Activated CD8-positive, alpha-beta memory T cell treated with anti-CD3 and anti-CD28 coated beads, Interleukin-2, amount 50 U/mL, for 1 hour (primary cell): ENCODE measurements at regions not wholly inside any gene's neighbourhood (a gene's known extent, or its start where the extent isn't known, plus 50 kb on each side); places are given as distances from the start of the nearest gene placed in this dataset.
"Not testable (repeated sequence)": the region's sequence is repeated elsewhere in the genome, so short reads cannot be mapped to it uniquely, and the experiment has no call there.

Source experiments
- DNase-seq: peaks from one replicate; pipeline ENCODE4 v3.0.0-alpha.2; 2020; ENCODE audit errors: extremely low read depth

DNA sequence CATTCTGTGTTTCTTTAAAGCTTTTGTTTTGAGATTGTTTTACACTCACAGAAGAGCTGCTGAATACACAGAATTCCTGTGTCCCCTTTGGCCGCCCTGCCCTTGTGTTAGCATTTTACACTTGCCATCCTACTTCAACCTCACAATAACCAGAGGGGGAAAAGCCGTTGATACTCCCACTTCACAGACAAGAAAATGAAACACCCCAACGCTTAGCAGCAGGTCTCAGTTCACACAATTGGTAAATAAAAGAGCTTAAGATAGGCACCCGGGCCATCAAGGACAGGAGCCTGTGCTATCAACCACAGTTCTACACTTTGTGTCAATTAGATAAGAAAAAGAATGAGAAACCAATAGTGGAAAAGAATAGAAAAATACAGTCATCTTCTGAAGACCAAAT is 178.0 kb downstream of the SYK start:
- DNase-seq = no peak

DNA sequence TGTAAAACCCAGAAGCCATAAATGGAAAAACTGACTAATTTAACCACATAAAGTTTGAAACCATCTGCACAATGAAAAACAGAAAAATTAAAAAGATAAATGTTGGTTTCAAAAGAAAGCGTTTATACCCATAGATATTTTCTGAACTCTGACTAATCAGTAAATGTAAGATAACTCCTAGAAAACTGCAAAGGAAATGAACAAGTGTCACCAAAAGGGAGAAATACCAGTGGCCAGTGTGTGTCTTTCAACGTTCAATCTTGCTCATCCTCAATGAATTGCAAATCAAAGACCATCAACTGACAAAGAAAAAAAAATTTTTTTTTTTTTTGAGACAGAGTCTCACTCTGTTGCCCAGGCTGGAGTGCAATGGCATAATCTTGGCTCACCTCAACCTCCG is 180.1 kb downstream of the SYK start:
- no peak for DNase-seq

DNA sequence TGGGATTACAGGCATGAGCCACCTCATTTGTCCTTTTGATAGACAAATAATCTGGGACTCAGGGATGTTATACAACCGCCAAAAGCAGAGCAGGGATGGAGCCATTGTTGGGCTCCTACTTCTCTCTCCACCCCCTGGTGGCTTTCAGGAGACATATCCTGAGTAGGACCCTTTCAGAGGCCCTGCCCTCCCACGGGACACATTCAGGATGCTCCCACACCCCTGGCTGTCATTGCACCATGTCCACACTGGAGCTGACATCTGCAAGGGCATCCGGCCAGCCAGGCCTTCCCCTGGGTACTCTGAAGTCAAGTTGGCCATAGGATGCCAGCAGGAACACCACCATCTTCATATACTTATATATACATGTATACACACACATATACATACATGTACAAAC is 181.8 kb downstream of the SYK start:
- DNase-seq = no peak

DNA sequence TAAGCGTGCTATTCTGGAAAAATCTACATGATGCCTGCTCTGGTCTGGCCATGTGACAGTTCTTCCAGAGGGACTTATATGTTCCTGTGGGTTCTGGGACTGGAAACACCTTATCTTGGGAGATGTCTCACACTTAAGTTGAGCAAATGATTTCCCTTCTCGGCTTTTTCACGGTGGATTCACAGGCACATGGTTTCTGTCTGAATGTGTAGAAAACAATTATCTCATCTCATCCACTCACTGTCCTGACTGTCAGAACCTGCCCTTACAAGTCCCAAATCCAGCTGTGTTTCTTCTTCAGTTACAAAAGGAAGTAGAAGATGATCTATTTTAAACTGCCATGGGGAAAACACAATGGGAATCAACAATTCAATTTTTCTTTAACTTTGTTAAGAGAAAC is 184.0 kb downstream of the SYK start:
- DNase-seq = no peak

- DNase-seq = no peak
Measured at GRCh38 chr9:90986161-90986560, 184.5 kb downstream of the SYK start.

DNA sequence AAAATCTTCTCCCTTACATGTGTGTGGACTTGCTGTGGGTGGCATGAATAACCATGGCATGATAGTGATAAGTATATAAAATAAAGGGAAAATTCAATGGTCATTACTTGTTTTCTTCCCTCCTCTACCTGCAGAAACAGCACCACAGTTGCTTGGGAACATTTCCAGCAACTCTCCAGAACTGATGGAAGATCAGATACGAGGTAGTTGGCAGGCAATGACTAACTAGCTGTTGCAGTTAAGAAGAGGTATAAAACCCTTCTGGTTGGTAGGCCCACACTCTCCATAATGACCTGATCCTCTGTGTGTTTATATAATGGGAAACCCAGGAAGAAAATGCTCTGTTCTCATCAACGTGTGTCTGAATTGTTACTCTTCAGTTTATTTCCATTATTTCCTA is 185.9 kb downstream of the SYK start:
- DNase-seq = no peak

- DNase-seq = no peak
Measured at GRCh38 chr9:90988318-90988717, 186.7 kb downstream of the SYK start.

GRCh38 chr9:90991953-90992352 is 190.3 kb downstream of the SYK start:
- no peak for DNase-seq

- DNase-seq = no peak
Measured at GRCh38 chr9:90995516-90995915, 193.9 kb downstream of the SYK start.

- DNase-seq = no peak
Measured at GRCh38 chr9:90996154-90997065, 194.8 kb downstream of the SYK start.

- no peak for DNase-seq
Measured at GRCh38 chr9:90998573-90998972, 197.0 kb downstream of the SYK start.

DNA sequence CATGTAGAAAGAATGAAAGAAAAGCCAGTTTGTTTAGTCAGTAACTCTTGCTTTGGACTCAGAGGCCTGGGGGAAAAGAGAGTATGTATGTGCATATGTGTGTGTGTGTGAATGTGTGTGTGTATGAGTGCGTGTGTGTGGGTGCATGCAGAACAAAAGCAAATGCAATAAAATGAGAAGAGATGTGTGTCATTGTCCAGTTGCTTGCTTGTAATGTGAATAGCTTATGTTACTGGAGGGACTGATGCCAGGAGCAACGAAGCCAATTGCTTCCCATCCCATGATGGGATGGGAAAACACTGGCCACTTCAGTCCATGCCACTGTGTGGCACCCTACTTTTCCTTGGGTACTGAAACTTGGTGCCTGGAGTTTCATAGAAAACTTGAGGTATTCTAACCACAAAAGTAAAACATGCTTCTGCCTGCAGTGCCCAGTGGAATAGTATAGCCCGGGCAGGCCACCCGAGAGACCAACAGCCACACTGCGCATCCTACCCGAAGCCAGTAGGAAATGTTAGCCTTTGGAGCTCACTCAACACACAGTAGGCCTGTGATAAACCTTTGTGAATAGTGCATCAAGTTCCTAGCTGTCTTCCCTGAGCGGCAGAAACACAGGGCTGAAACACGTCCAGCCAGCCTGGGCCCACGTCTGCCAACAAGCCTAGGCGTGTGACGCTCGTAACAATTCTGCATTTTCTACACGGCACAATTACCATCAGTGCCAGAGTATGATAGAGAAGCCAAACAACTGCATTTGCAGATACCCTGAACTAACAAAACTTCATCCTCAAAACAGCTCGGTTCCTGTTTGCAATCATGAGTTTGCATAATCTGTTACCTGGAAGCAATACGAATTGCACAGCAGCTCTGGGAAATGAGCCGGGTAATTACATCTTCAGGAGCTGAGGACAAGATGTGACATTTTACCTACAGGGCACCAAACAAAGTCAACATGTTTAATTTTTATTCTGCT is 198.1 kb downstream of the SYK start:
- no peak for DNase-seq

GRCh38 chr9:91001146-91001611 is 199.6 kb downstream of the SYK start:
- no peak for DNase-seq

DNA sequence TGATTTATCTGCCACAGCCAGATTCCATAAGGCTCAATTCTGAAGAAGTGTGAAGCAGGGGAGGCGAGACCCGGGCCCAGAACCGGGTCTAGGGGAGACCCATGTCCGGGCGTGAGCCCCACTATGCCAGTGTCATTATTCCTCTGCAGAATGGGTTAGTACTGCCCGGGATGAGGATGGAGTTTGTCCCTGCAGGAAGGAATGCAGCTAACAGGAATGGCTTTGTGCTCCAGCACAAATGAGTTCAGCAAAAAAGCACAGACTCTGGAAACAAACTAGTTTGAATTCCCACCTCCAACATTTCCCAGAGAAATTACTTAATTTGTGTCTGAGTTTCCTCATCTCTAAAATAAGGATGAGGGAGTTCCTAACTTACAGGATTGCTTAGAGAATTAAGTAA is 202.9 kb downstream of the SYK start:
- no peak for DNase-seq

DNA sequence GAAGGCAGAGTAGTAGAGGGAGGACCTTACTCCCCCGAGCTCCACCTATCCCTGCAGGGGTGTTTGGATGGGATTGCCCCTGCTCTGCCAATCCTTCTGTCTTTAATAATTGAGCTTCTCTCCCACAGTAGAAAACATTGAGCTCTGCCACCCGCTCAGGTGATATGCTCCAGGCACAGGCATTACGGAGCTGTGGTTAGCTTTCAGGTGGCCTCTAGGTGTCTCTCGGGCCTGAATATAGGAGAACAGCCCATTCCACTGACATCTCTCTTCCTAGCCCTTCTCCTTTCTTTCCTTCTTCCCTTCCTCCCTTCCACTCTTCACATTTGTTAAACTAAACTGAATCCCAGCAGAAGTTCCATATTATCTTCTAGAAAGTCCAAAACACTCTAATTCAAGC is 203.4 kb downstream of the SYK start:
- DNase-seq = no peak

DNA sequence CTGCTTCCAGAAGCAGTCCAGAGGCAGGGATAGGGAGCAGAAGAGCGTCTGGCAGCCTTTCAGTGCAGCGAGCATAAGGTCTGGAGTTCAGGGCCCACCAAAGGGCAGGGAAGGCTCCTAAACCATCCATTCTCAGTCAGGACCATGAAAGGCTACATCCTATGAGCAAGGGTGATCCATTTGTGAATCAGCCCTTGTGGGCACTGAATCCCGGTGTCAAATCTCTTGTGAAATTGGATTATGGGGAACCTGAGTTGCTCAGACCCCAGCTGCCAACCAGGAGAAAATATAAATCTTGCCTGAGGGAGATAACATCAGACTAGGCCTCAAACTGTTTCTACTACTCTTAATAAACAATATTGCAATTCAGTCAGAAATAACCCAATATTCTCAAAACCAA is 204.4 kb downstream of the SYK start:
- DNase-seq = no peak

GRCh38 chr9:91008568-91008967 is 206.9 kb downstream of the SYK start:
- DNase-seq = no peak

GRCh38 chr9:91011891-91012290 is 210.3 kb downstream of the SYK start:
- DNase-seq = no peak

- no peak for DNase-seq
Measured at GRCh38 chr9:91012933-91013841, 211.6 kb downstream of the SYK start.

- no peak for DNase-seq
Measured at GRCh38 chr9:91017245-91017644, 215.6 kb downstream of the SYK start.

DNA sequence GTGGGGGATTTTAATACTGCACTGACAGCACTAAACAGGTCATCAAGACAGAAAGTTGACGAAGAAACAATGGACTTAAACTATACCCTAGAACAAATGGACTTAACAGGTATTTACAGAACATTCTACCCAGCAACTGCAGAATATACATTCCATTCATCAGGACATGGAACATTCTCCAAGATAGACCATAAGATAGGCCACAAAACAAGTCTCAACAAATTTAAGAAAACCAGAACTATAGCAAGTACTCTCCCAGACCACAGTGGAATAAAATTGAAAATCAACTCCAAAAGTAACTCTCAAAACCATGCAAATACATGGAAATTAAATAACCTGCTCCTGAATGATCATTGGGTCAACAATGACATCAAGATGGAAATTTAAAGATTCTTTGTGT is 218.3 kb downstream of the SYK start:
- not testable (repeated sequence) for DNase-seq
